NB4 (cell line): ENCODE measurements at regions not wholly inside any gene's neighbourhood (a gene's known extent, or its start where the extent isn't known, plus 50 kb on each side); places are given as distances from the start of the nearest gene placed in this dataset.

Experiments
- DNase-seq: peaks from one replicate; pipeline ENCODE4 v3.0.0; 2010; ENCODE audit warnings: low read depth
- H3K4me3 ChIP-seq: one replicate; pipeline ENCODE4 v1.5.1; 2011; ENCODE audit warnings: mild to moderate bottlenecking, low read depth, low read length, moderate library complexity
- MYC ChIP-seq: IDR thresholded peaks from 2 replicates; pipeline ENCODE4 v1.6.1; 2011; ENCODE audit warnings: low read depth, low read length
- POLR2A ChIP-seq: IDR thresholded peaks from 2 replicates; pipeline ENCODE4 v1.6.1; 2011; ENCODE audit warnings: mild to moderate bottlenecking; ENCODE audit not compliant: insufficient read length; ENCODE audit errors: extremely low read depth
- TF ChIP-seq, protein P1 (sequence below): IDR thresholded peaks from one replicate; pipeline ENCODE4 v1.5.1; 2012; ENCODE audit warnings: low read depth, low read length
- TF ChIP-seq, protein P2 (sequence below): IDR thresholded peaks from 2 replicates; pipeline ENCODE4 v1.6.1; 2011; ENCODE audit warnings: low read depth, low read length

DNA sequence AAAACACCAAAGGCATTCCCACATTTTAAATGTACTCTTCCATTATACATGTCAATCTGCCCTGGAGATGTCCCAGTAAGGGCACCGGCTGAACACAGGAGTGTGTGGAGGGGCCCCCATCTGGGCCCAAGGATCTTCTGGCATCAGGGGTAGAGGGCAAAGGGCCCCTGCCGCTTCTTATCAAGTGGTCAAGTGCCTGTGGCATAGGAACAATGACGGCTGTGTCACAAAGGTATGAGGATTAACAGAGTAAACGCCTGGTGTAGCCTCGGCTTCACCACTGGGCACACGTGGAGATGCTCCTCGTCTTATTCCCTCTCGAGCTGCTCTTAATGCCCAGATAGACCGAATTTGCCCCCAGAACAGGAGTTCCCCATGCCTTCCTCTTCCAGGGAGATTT lies 169.7 kb upstream of the GLI2 start:
- DNase-seq = no peak
- TF ChIP-seq MYC (no peak), POLR2A (no peak)
- TF ChIP-seq, protein P1, sequence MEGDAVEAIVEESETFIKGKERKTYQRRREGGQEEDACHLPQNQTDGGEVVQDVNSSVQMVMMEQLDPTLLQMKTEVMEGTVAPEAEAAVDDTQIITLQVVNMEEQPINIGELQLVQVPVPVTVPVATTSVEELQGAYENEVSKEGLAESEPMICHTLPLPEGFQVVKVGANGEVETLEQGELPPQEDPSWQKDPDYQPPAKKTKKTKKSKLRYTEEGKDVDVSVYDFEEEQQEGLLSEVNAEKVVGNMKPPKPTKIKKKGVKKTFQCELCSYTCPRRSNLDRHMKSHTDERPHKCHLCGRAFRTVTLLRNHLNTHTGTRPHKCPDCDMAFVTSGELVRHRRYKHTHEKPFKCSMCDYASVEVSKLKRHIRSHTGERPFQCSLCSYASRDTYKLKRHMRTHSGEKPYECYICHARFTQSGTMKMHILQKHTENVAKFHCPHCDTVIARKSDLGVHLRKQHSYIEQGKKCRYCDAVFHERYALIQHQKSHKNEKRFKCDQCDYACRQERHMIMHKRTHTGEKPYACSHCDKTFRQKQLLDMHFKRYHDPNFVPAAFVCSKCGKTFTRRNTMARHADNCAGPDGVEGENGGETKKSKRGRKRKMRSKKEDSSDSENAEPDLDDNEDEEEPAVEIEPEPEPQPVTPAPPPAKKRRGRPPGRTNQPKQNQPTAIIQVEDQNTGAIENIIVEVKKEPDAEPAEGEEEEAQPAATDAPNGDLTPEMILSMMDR = no peak
- TF ChIP-seq, protein P2, sequence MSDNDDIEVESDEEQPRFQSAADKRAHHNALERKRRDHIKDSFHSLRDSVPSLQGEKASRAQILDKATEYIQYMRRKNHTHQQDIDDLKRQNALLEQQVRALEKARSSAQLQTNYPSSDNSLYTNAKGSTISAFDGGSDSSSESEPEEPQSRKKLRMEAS = no peak
- H3K4me3 ChIP-seq = no peak overlapping the region

DNA sequence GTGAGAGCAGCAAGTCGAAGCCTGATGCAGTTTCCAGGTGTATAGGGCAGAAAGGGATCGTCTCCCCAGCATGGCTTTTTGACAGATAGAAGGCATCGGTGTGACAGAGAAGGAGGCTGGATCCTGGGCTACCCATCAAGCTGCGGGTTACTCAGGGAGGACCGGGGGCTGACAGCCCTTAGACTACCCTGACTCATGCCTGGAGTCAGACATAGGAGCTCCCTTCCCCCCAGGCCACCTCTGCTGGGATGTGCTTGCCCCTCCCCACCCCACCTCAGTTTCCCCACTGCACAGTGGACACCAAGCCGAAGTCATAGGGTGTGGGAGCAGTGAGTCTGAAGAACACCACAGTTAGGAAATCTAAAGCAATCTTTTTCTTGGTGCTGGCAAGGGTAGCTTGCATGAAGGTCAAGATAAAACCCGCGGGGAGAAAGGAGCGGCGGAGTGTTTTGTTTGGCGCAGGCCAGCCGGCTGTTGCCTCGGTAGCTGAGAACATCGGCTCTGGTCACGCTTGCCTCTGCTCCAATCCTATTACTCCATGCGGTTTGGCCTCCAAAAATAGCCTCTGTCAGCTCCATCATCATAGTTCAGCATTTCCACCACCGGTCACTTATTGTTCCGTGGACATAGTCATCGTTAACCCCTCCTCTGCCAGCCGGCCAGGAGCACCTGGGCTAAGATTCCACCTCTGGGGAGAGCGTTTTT lies 169.2 kb upstream of the GLI2 start:
- no peak overlapping the region for H3K4me3 ChIP-seq
- TF ChIP-seq, protein P2 = no peak
- no peak for DNase-seq

DNA sequence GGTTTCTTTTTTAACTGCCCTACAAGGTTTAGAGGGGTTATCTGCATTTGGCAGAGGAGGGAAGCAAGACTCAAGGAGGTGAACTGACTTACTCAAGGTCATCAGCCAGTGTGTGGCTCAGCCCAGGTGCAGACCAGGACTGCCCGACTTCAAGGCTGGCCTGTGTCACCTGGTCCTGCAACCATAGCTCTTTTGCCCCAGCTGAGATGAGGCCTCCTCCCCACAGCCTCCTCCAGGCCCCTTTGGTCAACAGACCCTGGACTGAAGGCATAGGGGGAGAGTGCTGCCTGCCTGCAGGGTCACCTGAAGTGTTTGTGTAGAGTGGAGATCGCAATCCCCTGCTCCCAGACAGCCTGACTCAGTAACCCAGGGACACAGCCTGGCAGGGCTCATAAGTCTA lies 168.5 kb upstream of the GLI2 start:
- no peak for DNase-seq
- H3K4me3 ChIP-seq = no peak overlapping the region
- TF ChIP-seq, protein P2 = no peak

DNA sequence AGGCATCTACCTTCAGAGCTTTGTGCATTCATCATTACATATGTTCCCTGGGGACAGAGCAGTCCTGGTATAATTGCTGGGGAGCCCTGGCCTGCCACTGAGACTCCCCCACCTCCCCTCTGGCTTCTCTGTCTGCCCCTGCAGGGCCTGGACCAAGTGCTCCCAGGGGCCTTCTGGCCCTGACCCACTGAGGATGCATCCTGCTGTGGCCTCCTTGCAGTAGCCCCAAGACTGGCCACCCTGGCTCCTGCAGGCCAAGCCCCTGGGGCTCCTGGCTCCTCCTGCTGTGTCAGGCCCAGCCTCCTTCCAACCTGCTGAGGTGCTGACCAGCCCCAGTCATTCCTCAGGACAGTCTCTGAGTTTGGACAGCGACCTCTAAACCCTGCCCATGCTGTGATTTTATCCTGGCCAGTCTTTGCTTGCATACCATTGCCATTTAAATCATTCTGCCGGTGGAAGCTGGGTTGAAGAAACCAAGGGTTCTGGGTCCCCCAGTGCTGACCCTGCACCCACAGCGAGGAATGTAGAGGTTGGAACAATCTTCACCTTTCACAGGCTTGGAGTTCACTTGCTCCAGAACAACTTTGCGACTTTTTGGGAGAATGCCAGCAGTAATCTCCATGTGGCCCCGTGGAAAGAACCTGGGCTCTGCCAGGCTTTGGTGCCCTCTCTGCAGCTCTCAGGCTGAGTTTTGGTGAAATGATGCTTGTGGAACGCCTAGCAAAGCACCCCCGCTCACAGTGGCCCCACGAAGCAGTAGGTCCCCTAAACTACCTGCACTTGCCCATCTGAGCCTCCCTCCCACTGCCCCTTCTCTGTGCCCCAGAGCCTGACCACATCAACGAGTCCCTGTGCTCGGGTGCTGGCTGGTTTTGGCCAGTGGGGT lies 167.3 kb upstream of the GLI2 start:
- H3K4me3 ChIP-seq = no peak overlapping the region
- TF ChIP-seq POLR2A (no peak), MYC (no peak)
- TF ChIP-seq, protein P2 = no peak
- TF ChIP-seq, protein P1 = no peak
- no peak for DNase-seq

DNA sequence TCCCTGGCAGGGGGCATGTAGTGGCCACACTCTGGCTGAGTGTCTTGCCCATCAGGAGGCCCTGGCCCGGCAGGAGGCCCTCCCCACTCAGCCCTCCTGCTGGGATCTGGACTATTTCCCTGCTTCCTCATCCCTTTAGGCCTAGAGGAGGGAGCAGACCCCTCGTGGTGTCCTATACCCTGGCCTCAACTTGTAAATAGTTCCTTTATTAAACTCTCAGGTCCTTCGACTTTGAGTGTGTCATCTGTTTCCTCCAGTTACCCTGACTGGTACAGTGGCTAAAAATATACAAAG lies 166.7 kb upstream of the GLI2 start:
- no peak for TF ChIP-seq POLR2A
- TF ChIP-seq, protein P1 = no peak
- TF ChIP-seq, protein P2 = no peak
- peak; percentile 26 for DNase-seq
- H3K4me3 ChIP-seq = no peak overlapping the region

DNA sequence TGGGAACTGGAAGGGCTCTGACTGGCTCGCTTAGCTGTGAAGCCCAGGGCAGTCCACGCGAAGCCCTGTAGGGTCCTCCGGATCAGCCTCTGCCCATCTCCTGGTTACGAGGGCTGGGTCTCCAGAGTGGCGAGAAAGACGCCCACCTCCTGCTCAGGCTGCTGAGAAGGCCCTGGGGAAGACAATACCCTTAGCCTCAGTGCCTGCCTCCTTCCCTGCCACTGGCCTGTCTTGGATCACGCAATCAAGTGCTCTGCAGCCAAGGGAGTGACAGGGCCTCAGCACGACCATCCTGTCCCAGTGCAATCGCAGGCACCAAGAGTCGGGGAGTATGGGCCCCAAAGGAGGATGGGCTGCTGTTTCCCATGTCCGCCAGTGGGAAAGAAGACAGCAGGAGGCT lies 165.7 kb upstream of the GLI2 start:
- TF ChIP-seq, protein P1 = no peak
- TF ChIP-seq, protein P2 = no peak
- TF ChIP-seq POLR2A = no peak
- TF ChIP-seq MYC = no peak
- no peak overlapping the region for H3K4me3 ChIP-seq
- DNase-seq = peak; percentile 25
